Calu3 (cell line): ENCODE measurements at regions not wholly inside any gene's neighbourhood (a gene's known extent, or its start where the extent isn't known, plus 50 kb on each side); places are given as distances from the start of the nearest gene placed in this dataset.

ENCODE experiments used
- BruUV-seq: library from RNA; stranded (reverse); fragments of 400-500 nt; replicated peaks from 2 replicates; lab custom pipeline; 2021; lab: Mats Ljungman, UMichigan
- CTCF ChIA-PET: fragments of 300-600 bp; sonication (Branson Sonifier 250); formaldehyde crosslinking; loops from one replicate; lab custom pipeline; 2022; ENCODE audit warnings: antibody characterized with exemption; lab: Charles Lee
- DNase-seq: peaks from one replicate; pipeline ENCODE4 v3.0.0; 2022
- H3K27ac Mint-ChIP-seq: one replicate; pipeline ENCODE4 v1.8.0; 2022; ENCODE audit warnings: mixed read lengths; ENCODE audit not compliant: unreplicated experiment
- H3K27me3 Mint-ChIP-seq: one replicate; pipeline ENCODE4 v1.8.0; 2022; ENCODE audit warnings: mixed read lengths; ENCODE audit not compliant: unreplicated experiment
- H3K36me3 Mint-ChIP-seq: one replicate; pipeline ENCODE4 v1.8.0; 2022; ENCODE audit warnings: mild to moderate bottlenecking, moderate library complexity, mixed read lengths; ENCODE audit not compliant: insufficient read depth, unreplicated experiment
- H3K4me1 Mint-ChIP-seq: one replicate; pipeline ENCODE4 v1.8.0; 2022; ENCODE audit warnings: mild to moderate bottlenecking, low read depth, mixed read lengths; ENCODE audit not compliant: unreplicated experiment
- H3K4me3 Mint-ChIP-seq: one replicate; pipeline ENCODE4 v1.8.0; 2022; ENCODE audit warnings: mild to moderate bottlenecking, low read depth, moderate library complexity, mixed read lengths; ENCODE audit not compliant: unreplicated experiment
- H3K9me3 Mint-ChIP-seq: one replicate; pipeline ENCODE4 v1.8.0; 2022; ENCODE audit warnings: low read depth, mixed read lengths; ENCODE audit not compliant: unreplicated experiment
- intact Hi-C: fragments of 100-400 bp; cut with micrococcal nuclease; formaldehyde crosslinking; loops from one replicate; pipeline ENCODE4 v1.10.0; 2022; ENCODE audit not compliant: unreplicated experiment
- TF ChIP-seq, protein P1 (sequence below): fragments of 200-600 bp; IDR thresholded peaks from one replicate; pipeline ENCODE4 v1.8.0; 2022; ENCODE audit warnings: antibody characterized with exemption; ENCODE audit not compliant: unreplicated experiment

DNA sequence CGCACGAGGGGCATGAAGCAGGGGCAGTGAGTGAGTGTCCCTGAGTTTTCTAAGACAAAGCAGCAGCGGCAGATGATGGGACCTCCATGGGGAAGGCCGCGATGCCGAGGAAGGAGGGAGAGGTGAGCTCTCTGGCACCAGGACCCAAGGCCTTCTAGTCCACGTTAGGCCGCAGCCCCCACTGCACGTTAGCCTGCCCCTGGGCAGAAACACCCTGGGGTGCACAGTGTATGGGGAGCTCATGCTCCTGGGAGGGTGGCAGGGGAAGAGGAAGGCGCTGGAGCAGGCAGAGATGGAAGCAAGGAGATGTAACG, 97.3 kb upstream of the IKZF1 start:
- CTCF ChIA-PET, result interaction anchor here (0.7 to 1.7 kb wide), 2 partner anchors 18 to 54 kb away, joined by 3 to 9 read pairs; no protein-coding TSS in a partner anchor
- H3K27ac Mint-ChIP-seq, result no peak overlapping the region
- DNase-seq, result no peak
- intact Hi-C loops, result loop anchor here (5.0 to 10.0 kb wide), 2 partner anchors 470 to 1168 kb away; no protein-coding TSS in a partner anchor
- TF ChIP-seq, protein P1, sequence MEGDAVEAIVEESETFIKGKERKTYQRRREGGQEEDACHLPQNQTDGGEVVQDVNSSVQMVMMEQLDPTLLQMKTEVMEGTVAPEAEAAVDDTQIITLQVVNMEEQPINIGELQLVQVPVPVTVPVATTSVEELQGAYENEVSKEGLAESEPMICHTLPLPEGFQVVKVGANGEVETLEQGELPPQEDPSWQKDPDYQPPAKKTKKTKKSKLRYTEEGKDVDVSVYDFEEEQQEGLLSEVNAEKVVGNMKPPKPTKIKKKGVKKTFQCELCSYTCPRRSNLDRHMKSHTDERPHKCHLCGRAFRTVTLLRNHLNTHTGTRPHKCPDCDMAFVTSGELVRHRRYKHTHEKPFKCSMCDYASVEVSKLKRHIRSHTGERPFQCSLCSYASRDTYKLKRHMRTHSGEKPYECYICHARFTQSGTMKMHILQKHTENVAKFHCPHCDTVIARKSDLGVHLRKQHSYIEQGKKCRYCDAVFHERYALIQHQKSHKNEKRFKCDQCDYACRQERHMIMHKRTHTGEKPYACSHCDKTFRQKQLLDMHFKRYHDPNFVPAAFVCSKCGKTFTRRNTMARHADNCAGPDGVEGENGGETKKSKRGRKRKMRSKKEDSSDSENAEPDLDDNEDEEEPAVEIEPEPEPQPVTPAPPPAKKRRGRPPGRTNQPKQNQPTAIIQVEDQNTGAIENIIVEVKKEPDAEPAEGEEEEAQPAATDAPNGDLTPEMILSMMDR, result no peak
- H3K36me3 Mint-ChIP-seq, result no peaks in the 10 kb centered on the region
- peaks cover 7% of the 10 kb centered on the region for H3K4me1 Mint-ChIP-seq
- H3K9me3 Mint-ChIP-seq, result no peaks in the 10 kb centered on the region
- peaks cover 96% of the 10 kb centered on the region for H3K27me3 Mint-ChIP-seq
- no peak overlapping the region for H3K4me3 Mint-ChIP-seq
- BruUV-seq, result no TSS peak

DNA sequence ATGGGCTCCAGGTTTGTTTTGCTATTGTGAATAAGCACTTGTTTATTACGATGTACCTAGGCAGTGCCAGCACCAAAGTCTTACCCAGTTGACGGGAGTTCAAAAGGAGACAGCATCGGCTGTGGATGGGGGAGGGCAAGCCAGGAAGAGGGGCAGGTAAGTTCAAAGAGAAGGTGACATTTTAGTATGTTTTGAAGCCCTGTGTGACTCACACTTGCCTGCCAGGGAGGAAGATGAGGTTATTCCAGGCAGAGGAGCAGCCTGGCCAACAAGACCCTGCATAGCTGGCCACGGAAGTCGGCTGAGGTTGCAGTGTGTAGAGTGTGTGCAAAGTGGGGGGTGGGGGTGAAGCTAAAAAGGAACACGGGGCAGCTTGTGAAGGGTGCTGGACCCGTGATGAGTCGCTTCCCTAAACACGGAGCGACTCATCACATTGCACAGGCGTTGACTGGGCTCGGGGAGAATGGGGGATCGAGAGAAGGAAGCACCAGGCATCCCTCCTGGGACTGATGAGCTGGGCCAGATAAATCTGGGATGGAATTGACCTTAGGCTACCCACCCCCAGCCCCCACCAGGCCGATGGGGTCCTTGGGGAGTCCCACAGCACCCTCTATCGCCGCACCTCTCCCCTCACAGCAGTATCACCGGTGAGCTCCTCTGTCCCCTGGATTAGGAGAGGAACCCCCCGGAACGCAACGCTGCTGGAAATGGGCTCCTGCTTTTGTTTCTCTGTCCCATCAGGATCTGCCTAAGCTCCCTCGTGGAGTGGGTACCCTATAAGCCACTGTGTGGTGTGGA, 97.9 kb upstream of the IKZF1 start:
- Mint-ChIP-seq H3K4me3 (no peak overlapping the region), H3K36me3 (no peaks in the 10 kb centered on the region), H3K27me3 (peaks cover 96% of the 10 kb centered on the region), H3K4me1 (peaks cover 7% of the 10 kb centered on the region), H3K27ac (no peak overlapping the region), H3K9me3 (no peaks in the 10 kb centered on the region)
- no peak for DNase-seq
- CTCF ChIA-PET, result interaction anchor here (0.7 to 1.9 kb wide), 6 partner anchors 10 to 954 kb away, joined by 3 to 23 read pairs (median 6); no protein-coding TSS in a partner anchor
- intact Hi-C loops, result loop anchor here (5.0 to 10.0 kb wide), 2 partner anchors 471 to 1168 kb away; no protein-coding TSS in a partner anchor
- TF ChIP-seq, protein P1, result no peak
- no TSS peak for BruUV-seq

DNA sequence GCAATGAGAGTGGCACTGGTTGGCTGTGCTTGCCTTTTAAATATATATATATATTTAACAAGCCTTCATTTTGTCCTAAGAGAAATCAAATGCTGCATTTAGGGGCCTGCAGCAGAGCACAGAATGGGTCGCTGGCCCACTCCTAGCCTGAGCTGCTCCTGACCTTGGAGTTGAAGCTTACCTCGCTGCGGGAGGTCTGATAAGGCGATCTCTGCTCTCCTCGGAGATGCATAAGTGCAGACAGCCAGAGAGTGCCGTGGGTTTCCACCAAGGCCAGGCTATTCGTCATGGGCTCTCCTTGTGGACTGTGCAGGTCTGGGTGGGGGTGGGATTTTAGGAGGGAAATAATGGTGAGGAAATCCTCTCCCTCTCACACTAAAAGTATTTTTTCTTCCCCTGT, 99.5 kb upstream of the IKZF1 start:
- no peaks in the 10 kb centered on the region for H3K36me3 Mint-ChIP-seq
- no peak overlapping the region for H3K4me3 Mint-ChIP-seq
- peaks cover 96% of the 10 kb centered on the region for H3K27me3 Mint-ChIP-seq
- no peak for DNase-seq
- H3K27ac Mint-ChIP-seq, result no peak overlapping the region
- peaks cover 7% of the 10 kb centered on the region for H3K4me1 Mint-ChIP-seq
- no peaks in the 10 kb centered on the region for H3K9me3 Mint-ChIP-seq
- intact Hi-C loops, result loop anchor here (1.0 to 10.0 kb wide), 6 partner anchors 113 to 1170 kb away; no protein-coding TSS in a partner anchor
- CTCF ChIA-PET, result interaction anchor here (0.6 to 1.9 kb wide), 11 partner anchors 10 to 958 kb away, joined by 3 to 26 read pairs (median 3); no protein-coding TSS in a partner anchor
- BruUV-seq, result no TSS peak
- TF ChIP-seq, protein P1, result no peak

DNA sequence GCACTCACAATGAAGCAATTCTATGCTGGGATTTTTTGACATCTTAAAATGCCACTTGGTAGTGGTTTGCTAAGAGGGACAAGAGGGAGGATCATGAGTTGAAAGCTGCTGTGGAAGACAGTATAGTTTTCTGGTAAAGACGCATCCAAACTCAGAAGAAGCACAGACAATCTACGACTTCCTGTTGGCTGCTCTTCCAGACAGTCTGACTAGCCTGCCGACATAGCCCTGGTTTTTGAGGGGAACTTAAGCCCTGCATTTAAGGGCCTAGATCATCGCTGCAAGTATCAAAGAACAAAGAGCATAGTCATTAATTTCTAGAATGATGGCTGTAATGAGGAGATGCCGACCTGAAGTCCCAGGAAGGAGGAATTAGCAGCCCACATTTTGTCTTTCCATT, 99.9 kb upstream of the IKZF1 start:
- H3K4me3 Mint-ChIP-seq, result no peak overlapping the region
- H3K9me3 Mint-ChIP-seq, result no peaks in the 10 kb centered on the region
- no peaks in the 10 kb centered on the region for H3K36me3 Mint-ChIP-seq
- H3K27ac Mint-ChIP-seq, result no peak overlapping the region
- peaks cover 7% of the 10 kb centered on the region for H3K4me1 Mint-ChIP-seq
- intact Hi-C loops, result loop anchor here (2.0 to 10.0 kb wide), 3 partner anchors 164 to 1170 kb away; no protein-coding TSS in a partner anchor
- H3K27me3 Mint-ChIP-seq, result peaks cover 98% of the 10 kb centered on the region
- TF ChIP-seq, protein P1, result no peak
- CTCF ChIA-PET, result interaction anchor here (1.7 to 1.9 kb wide), 2 partner anchors 214 to 956 kb away, joined by 4 to 23 read pairs; no protein-coding TSS in a partner anchor
- BruUV-seq, result no TSS peak
- no peak for DNase-seq
